ENCODE measurements at regions not wholly inside any gene's neighbourhood (a gene's known extent, or its start where the extent isn't known, plus 50 kb on each side); places are given as distances from the start of the nearest gene placed in this dataset.

DNA sequence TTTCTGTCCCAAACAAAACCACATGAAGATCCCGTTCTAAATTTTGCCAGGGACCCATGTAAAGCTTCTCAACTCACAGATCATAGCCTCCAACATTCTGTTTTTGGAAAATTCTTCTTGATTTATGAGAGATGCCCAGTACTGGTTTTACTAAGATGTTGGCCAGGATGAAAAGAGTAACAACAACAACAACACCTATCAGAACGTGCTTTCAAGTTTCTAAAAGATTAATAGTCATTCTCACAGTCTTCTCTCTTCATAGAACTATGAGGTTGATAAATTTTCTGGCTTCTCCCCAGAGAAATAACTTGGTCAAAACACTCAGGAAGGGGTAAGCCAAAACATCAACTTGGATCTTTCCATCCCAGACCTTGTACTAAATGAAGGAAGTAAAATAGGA, 567.5 kb upstream of the IGFBP3 start:
- TF ChIP-seq, protein P1, sequence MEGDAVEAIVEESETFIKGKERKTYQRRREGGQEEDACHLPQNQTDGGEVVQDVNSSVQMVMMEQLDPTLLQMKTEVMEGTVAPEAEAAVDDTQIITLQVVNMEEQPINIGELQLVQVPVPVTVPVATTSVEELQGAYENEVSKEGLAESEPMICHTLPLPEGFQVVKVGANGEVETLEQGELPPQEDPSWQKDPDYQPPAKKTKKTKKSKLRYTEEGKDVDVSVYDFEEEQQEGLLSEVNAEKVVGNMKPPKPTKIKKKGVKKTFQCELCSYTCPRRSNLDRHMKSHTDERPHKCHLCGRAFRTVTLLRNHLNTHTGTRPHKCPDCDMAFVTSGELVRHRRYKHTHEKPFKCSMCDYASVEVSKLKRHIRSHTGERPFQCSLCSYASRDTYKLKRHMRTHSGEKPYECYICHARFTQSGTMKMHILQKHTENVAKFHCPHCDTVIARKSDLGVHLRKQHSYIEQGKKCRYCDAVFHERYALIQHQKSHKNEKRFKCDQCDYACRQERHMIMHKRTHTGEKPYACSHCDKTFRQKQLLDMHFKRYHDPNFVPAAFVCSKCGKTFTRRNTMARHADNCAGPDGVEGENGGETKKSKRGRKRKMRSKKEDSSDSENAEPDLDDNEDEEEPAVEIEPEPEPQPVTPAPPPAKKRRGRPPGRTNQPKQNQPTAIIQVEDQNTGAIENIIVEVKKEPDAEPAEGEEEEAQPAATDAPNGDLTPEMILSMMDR (IDR thresholded peaks at IDR 0.05): no peak
- no peak for TF ChIP-seq EZH2 (IDR thresholded peaks at IDR 0.05; ENCODE audit: borderline replicate concordance, insufficient read depth, low read depth, low read length, poor library complexity, severe bottlenecking)
